RPMI8226 (cell line): ENCODE measurements at regions not wholly inside any gene's neighbourhood (a gene's known extent, or its start where the extent isn't known, plus 50 kb on each side); places are given as distances from the start of the nearest gene placed in this dataset.
"Not testable (repeated sequence)": the region's sequence is repeated elsewhere in the genome, so short reads cannot be mapped to it uniquely, and the experiment has no call there.

Experiments used
- DNase-seq: peaks from one replicate; pipeline ENCODE4 v3.0.0-alpha.2; 2015

DNA sequence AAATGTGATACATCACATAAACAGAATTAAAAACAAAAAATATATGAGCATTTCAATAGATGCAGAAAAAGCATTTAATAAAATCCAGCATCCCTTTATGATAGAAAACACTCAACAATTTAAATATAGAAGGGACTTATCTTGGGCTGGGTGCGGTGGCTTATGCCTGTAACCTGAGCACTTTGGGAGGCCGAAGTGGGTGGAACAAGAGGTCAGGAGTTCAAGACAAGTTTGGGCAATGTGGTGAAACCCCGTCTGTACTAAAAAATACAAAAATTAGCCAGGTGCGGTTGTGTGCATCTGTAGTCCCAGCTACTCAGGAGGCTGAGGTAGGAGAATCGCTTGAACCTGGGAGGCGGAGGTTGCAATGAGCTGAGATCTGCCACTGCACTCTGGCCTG, 409.1 kb downstream of the ICE1 start:
- not testable (repeated sequence) for DNase-seq

DNA sequence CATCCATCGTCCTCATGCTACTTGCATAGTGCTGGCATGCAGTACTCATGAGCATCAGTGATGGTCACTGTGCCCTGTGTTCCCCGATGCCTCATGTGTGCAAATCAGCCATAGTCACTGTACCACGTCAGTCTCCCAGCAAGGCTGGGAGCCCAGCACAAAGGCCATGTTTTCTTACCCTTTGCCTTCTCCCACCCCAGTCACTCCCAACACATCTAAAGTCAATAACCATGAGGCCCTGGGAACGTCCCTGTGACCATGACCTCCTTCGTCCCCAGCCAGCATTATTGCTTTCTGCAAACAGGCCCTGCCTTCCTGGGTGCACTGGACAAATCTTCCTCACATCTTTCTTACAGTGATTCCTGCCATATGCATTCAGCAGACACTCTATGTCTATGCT, 406.1 kb downstream of the ICE1 start:
- no peak for DNase-seq

DNA sequence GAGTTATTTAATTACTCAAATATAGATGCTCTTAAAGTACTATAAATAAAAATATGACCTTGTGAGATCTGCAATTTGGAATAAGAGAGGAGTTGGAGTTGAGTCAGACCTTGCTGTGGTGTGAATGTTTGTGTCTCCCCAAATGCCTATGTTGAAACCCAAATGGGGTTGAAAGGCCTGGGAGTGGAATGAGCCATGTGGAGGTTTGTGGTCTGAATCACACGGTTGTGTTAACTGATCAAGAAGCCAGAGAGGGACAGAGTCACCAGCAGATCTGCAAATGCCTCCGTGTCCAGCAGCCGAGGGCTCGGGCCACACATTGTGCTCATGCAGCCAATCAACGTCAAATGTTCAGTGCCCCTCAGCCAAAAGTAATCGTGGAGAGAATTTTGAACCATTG, 404.4 kb downstream of the ICE1 start:
- no peak for DNase-seq

DNA sequence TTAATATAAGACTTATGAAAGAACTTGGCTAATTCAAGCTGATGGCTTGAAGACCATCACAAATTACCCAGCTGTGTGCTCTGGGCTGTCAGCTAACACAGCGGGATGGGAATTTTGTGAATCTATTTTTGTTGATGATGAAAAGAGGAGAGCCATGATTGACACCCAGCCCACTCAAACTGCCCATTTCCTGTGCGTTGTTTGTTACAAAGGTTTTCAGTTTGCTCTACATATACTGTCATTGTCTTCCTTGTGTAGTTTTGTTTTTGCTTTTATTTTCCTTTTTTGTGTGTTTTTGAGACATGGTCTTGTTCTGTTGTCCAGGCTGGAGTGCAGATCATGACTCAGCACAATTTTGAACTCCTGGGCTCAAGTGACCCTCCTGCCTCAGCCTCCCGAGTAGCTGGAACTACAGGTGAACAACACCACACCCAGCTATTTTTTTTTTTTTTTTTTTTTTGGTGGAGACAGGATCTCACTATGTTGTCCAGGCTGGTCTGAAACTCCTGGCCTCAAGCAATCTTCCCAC, 400.3 kb downstream of the ICE1 start:
- no peak for DNase-seq

DNA sequence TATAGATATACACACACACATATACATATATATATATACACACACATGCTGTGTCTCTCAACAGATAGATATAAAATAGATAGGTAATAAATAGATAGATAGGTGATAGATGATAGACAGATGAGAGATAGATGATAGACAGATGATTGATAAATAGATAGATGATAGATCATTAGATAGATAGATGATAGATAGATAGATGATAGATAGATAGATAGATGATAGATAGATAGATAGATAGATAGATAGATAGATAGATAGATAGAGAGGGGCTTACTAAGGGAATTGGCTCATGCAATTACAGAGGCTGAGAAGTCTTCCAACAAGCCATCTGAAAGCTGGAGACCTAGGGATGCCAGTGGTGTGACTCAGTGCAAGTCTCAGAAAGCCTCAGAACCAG, 394.5 kb downstream of the ICE1 start:
- DNase-seq, result no peak

DNA sequence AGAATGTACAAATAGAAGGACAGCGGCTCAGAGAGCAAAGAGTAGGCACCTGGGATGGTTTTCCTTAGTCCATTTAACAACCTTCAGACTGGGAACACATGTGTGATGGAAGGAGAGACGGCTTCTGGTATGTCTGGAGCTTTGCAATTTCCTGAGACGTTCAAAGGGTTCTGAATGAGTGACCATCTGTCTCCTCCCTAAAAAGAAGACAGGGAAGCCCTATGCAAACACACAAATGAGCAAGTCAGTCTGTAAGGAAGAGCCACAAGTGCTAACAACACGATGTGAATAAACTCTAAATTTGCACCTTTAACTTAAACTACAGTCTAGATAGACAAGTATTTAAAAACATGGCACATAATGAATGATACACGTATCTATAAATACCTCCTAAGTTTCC, 391.0 kb downstream of the ICE1 start:
- no peak for DNase-seq

DNA sequence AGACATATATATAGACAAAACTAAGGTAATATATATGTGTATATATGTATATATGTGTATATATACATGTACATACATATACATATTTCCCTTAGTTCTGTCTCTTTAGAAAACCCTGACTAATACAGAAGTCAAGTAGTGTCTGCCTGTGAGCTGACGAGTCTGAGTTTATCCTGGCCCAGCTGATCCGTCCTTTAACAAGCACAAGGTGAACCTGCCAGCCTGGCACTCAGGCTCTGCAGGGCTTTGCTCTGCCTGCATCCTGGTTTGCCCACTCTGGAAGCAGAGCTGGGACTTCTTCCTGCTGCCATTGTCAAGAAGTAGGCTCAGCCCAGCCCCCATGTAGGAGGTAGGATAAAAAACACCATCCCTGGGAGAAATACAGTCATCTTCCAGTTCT, 388.0 kb downstream of the ICE1 start:
- DNase-seq, result no peak

DNA sequence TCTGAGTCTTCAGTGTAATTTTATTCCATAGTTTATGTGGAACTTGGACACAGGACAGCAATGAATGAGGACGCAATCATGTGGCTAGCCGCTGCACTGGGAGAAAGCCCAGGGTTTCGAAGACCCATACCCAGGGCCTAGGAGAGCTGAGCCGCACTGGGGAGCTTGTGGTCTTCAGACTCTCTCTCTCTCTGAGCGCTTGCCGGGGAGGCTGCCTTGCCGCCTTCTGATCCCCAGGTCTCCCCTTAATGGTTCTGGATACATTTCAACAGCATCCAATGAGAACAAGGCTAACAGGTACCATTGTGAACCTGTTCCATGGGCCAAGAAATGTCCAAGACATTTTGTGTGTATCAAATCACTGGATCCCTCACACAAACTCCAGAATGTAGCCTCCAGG, 383.4 kb downstream of the ICE1 start:
- no peak for DNase-seq

DNA sequence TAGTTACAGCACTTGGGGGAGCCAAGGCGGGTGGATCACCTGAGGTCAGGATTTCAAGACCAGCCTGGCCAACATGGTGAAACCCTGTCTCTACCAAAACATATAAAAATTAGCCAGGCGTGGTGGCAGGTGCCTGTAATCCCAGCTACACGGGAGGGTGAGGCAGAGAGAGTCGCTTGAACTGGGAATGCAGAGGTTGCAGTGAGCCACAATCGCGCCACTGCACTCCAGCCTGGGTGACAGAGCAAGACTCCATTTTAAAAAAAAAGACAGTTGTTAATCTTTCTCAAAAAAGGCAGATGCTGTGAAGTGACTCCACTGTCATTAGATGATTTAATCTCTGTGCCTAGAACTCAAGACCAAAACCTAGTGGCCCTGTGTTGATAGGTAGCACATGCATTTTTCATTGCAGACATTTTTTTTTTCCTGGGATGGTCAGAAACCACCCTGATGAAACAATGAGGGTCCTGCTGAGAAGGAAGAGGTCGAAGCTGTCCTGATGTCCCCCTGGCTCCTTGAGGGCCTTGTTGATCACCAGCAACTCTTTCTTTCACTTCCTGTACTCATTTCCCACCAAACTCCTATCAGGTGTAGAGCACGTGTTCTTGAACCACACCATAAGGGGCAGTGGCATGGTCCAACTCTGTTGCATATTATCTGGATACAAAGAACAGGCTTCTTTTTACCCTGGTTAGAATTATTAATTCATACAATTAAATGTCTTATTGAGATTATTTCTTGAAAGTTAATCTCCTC, 382.2 kb downstream of the ICE1 start:
- DNase-seq, result no peak

DNA sequence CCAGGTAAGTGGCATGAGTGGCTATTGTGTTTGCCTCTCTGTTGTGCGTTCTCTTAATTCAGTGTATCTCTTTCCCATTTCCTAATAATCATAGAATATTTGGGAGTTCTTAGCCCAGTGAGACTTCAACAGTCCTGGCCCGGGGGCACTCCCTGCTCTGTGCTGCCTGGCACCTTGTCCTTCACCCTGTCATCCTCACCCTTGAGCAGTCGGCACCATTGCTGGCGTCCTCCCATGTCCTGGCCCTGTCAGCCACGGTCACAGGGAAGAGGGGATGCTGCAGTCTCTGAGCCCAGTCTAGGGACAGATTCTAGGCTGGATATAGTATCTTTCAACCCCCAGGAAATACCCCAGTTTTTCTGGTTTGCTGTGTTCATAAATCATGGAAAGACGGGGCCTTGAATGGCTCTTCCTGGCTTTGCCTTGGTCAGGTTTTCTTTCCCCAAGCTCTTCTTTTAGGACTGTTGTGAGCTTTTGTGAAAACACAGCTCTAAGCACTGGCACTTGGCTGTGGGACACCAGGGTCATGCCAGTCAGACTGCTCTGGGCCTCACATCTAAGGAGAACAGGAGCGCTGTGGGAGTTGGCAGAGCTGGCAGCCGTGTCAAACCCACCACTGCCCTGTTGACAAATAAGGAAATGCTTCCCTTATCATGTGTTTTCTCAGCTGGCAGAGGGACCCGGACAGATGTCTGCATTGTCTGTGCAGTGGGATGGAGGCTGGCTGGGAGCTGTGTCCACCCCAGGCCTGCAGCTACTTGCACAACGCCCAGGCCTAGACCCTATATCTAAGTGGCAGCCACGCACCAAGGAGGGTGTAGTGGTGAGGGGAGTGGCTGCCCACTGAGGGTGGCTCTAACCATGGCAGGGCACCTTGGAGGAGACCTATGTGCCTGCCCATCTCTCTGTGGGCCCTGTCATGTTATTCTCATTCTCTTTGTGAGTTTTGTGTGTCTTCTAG, 378.6 kb downstream of the ICE1 start:
- DNase-seq, result no peak

DNA sequence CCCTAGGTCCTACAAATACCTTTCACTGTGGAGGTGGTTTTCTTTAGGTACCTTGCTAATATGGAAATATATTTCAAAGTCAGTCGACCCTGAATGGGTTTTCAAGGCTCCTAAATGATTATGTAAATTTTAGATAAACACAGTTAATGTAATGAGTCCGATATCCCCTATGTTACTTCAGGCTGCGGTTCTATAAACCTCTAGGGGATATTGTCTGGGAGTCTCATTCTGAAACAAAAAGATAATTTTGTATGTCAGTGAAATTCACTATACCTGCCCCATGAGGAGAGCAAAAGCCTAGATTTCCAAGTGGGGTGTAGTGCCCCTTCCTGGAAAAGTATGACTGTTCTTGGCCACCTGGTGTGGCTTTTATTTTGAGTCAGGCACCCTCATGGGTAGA, 377.3 kb downstream of the ICE1 start:
- no peak for DNase-seq

DNA sequence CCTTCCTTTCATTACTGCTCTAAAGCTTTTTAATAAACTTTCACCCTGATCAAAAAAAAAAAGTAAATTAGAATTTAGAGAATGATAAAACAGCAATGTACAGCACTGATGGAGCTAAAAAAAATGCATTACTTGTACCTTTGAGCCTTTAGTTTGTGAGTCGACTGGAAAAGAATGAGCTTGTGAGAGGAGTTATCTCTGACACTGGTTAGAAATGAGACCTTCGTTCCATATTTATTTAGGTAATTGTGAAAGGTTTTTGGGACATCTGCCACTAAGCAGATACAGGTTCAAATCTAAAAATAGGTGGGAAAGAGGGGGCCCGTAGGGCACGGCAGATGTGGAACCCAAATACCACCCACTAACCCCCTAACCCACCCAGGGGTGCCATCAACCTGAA, 376.8 kb downstream of the ICE1 start:
- no peak for DNase-seq

DNA sequence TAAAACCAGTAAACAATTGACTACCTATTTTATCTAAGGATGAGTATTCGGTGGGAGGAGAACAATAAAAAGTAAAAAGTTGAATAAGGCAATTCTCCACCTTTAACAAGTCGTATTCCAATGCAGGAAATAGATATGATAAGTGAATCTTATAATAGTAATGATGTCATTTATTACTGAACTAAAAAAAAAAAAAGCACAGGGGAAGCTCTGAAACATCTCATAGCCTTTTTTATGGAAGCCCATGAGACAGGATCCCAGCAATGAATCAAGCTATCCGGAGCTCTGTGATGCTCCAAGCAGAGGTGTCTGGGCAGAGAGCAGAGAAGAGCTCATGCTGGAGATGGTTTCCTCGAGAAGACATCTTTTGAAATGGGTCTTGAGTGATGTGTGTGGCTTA, 376.0 kb downstream of the ICE1 start:
- no peak for DNase-seq

DNA sequence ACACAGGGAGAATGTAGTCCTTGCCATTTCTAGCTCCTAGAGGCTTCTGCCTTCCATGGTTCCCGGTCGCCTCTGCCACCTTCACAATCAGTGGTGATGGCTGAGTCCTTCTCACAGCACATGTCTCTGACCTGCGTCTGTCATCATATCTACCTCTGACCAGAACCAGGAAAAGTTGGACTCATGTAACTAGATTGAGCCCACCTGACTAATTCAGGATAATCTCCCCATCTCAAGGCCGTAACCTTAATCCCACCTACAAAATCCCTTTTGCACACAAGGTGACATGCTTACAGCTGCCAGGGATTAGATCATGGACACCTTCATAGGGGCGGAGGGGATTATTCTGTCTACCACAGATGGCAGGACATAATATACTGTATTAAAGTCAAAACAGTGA, 375.6 kb downstream of the ICE1 start:
- no peak for DNase-seq

DNA sequence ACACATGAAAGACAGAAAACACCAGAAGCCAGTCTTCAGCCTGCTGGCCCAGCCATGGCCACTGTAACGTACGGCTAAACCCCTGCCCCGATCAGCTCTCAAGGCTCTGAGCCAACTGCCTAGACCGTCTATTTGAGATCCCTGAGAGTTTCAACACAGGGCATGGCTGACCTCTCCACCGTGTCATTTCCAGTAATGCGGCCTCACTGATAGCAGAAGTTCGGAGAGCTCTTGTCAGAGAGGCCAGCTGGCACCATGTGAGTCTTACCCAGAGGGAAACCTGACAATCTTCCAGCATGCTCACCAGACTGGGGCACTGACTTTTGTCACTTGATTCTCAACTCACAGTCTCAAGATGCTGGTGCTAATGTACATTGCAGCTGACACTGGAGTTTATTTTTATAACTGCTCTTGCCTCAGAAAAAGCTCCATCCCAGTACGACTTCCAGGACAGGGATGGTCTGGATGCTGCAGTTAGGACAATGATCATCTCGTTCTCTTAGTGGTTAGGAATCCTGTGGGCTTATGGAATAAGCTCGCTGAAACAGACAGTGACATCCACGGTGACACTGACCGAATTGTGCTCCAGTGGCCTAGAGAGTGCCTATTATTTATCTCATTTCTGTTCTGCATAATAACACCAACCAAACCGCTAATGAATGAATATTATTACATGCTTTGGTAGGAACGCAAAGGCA, 372.7 kb downstream of the ICE1 start:
- DNase-seq, result no peak

DNA sequence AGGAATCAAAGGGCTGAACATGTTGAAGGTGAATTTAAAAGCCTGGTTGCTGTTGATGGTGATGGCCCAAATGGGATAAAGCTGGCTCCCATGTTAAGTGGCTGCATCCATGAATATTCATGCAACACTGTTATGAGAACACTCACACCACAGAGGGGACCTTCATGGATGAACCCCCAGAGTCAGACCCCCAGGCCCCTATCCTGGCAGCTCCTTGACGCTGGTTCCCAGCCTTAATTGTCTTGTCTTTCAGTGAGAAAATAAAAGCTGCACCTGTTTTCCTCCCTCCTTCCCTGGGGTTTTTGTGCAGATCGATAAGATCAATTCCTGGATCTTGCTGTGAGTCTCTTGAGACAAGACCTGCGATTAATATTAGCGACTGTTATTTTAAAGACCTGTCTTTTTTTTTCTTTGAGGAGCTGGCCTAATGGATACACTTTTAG, 371.7 kb downstream of the ICE1 start:
- DNase-seq, result no peak

DNA sequence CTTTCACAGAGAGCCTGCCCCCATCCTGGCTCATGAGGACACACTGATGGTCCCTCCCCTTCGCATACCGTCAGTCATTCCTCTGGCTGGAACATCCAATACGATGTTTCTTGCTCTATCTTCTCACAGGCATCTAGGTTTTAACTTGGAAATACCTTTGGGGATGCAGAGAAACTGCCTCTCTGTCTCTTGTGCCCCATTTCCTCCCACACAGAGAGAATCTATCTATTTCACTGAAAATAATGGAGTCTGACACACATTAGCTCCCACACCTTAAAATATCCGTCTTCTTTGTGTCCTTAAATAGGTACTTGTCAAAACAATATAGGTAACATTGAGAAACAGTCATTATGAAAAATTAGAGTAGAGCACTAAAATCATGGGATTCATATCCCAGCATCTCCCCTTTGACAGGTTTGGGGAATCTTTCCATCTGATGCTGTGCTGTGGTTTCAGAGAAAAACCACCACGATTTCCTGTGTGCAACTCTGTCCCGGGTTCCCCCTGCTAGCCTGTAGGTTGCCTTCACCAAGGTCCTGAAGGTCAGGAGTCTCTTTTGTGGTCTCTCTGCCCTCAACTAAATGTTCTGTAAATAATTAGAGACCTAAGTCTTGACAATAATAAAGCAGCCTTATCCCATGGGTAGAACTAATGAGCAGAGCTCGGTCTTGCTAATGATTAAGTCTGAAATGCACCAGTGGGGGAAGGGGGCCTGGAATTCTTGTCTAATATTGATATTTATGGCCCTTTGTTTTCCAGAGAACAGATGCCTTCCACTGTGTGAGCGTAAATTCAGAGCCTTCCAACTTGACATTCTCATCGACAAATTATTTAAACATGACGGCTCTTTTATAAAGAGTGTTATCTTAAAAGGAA, 371.0 kb downstream of the ICE1 start:
- no peak for DNase-seq

DNA sequence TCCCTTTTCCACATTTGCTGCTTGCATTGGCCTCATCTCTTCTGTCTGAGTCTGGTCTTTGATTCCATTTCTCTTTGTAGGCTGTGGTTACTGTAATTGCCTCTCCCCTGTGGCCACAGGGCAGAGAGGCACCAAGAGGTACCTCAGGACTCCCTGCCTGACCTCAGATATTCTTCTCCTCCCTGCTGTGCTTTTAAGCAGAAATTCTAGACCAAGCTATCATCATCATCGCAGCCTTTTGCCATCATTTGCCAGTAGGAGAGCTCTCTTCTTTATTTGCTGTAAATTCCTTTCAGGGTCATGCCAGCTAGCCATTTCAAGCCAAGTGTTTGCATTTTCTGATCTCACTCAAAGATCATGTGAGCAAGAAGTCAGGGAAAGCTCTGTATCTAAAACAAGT, 369.6 kb downstream of the ICE1 start:
- no peak for DNase-seq

DNA sequence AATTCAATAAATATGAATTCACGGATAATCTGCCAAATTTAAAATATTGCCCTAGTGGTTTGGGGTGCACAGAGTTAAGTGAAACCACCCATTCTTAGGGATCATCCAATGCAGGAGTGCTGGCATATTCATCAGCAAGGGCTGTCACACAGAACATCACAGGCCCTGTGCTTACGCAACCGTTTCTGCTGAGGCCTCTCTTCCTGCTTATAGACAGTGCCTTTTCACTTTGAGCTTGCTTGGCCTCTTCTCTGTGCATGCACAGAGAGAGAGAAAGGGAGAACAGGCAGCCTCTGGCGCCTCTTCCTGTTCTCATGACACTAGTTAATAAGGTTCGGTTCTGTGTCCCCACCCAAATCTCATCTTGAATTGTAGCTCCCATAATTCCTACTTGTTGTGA, 366.3 kb downstream of the ICE1 start:
- no peak for DNase-seq

DNA sequence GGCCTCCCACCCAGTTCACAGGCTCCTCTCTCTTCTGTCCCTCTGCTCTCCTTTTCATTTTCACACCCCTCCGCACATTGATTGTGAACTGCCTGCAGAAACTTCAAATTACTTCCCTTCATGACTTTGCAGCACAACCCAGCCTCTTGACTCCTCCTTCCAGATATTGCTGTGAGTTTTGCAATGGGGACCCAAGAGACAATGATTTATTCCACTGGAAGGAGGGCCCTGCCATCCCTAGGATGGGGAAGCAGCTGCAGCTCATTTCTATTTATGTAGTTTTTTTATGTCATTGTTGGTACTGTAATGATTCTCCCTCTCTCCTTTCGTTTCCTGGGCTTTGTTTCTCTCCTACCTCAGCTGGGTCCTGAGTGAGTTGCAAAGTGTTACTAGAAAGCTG, 364.9 kb downstream of the ICE1 start:
- DNase-seq, result no peak

DNA sequence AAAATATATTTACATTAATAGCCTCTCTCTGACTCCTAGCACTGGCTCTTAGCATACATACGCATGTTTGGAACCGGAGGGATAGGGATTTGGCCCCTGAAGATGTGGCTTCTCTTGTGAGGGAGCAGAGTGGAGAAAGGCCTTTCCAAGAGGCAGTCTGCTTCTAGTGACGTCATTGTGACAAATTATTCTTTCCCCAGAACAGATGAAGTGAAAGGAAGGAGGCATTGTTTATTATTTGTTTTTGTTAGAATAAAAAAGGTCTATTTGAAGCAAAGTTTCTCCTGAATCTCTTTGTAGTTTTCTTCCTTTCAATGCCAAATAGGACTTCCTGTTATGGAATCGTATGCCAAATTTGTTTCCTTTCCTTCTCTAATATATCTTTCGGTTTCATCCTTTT, 361.6 kb downstream of the ICE1 start:
- no peak for DNase-seq

DNA sequence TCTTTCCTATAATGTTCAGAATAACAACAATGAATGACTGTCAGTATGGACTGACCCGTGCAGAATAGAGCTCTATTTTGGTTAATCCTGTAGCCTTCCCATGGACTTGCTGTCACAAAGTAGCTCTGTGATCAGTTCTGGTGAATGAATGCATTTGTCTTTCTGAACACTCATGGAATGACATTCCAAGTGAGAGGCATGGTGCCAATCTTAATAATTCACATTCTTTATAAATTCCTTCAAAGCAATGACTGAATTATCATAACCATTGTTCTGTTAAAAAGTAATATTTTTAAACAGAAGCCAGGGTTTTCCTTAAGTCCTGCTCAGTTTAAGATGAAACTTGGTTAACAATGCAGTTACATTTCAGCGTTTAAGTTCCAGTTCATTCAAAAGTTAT, 360.5 kb downstream of the ICE1 start:
- no peak for DNase-seq
